ENCODE measurements at regions not wholly inside any gene's neighbourhood (a gene's known extent, or its start where the extent isn't known, plus 50 kb on each side); places are given as distances from the start of the nearest gene placed in this dataset.

- no peaks in the 10 kb centered on the region for H3K36me3 ChIP-seq (replicated peaks in 1 of 2)
- WGBS, 4 donors: 79 to 83% (median 81%) methylated on average over 1 of the region's 1 CpG
- no peaks in the 10 kb centered on the region for H3K9me3 ChIP-seq (replicated peaks in 1 of 3)
- no peak for DNase-seq
- no peak overlapping the region for H3K27ac ChIP-seq
- no peaks in the 10 kb centered on the region for H3K4me1 ChIP-seq (replicated peaks in 1 of 2)
- TF ChIP-seq POLR2A (IDR thresholded peaks at IDR 0.05): no peak
- TF ChIP-seq CTCF (IDR thresholded peaks at IDR 0.05): no peak
- intact Hi-C loops (cut with DNase I): no loop called here
- H3K27me3 ChIP-seq: no peaks in the 10 kb centered on the region
- H3K4me3 ChIP-seq: no peak overlapping the region
Observed at GRCh38 chr4:30620711-30621110, 99.5 kb upstream of the PCDH7 start.

GRCh38 chr4:30630431-30630830, 89.7 kb upstream of the PCDH7 start:
- no peak for TF ChIP-seq CTCF (IDR thresholded peaks at IDR 0.05)
- no peak for TF ChIP-seq POLR2A (IDR thresholded peaks at IDR 0.05)
- 70 to 76% (median 74%) methylated on average over 3 of the region's 3 CpGs for WGBS, 4 donors
- Histone ChIP-seq H3K4me3 (no peak overlapping the region), H3K36me3 (replicated peaks in 1 of 2) (no peaks in the 10 kb centered on the region), H3K4me1 (replicated peaks in 1 of 2) (no peaks in the 10 kb centered on the region), H3K27me3 (no peaks in the 10 kb centered on the region), H3K27ac (no peak overlapping the region), H3K9me3 (replicated peaks in 1 of 3) (no peaks in the 10 kb centered on the region)
- intact Hi-C loops (cut with DNase I): no loop called here
- DNase-seq: no peak

- TF ChIP-seq CTCF (IDR thresholded peaks at IDR 0.05) (no peak), POLR2A (IDR thresholded peaks at IDR 0.05) (no peak)
- DNase-seq: no peak
- no peaks in the 10 kb centered on the region for H3K36me3 ChIP-seq (replicated peaks in 1 of 2)
Observed at GRCh38 chr4:30632751-30633150, 87.4 kb upstream of the PCDH7 start.

GRCh38 chr4:30641345-30641744, 78.8 kb upstream of the PCDH7 start:
- TF ChIP-seq POLR2A (IDR thresholded peaks at IDR 0.05) (no peak), CTCF (IDR thresholded peaks at IDR 0.05) (no peak)

More at GRCh38 chr4:30632751-30633150, 87.4 kb upstream of the PCDH7 start:
- intact Hi-C loops (cut with DNase I): no loop called here
- H3K27me3 ChIP-seq: no peaks in the 10 kb centered on the region
- no peaks in the 10 kb centered on the region for H3K9me3 ChIP-seq (replicated peaks in 1 of 3)
- 60 to 72% (median 66%) methylated on average over 1 of the region's 1 CpG for WGBS, 4 donors
- no peak overlapping the region for H3K4me3 ChIP-seq
- no peak overlapping the region for H3K27ac ChIP-seq
- no peaks in the 10 kb centered on the region for H3K4me1 ChIP-seq (replicated peaks in 1 of 2)

More at GRCh38 chr4:30641345-30641744, 78.8 kb upstream of the PCDH7 start:
- no peaks in the 10 kb centered on the region for H3K4me1 ChIP-seq (replicated peaks in 1 of 2)
- no peak for DNase-seq
- H3K27me3 ChIP-seq: no peaks in the 10 kb centered on the region
- no peaks in the 10 kb centered on the region for H3K9me3 ChIP-seq (replicated peaks in 1 of 3)
- H3K4me3 ChIP-seq: no peak overlapping the region
- no peaks in the 10 kb centered on the region for H3K36me3 ChIP-seq (replicated peaks in 1 of 2)
- 76 to 97% (median 92%) methylated on average over 1 of the region's 1 CpG for WGBS, 4 donors
- intact Hi-C loops (cut with DNase I): no loop called here
- H3K27ac ChIP-seq: no peak overlapping the region

Data from adrenal gland (tissue), 9 donors.